ENCODE measurements at regions not wholly inside any gene's neighbourhood (a gene's known extent, or its start where the extent isn't known, plus 50 kb on each side); places are given as distances from the start of the nearest gene placed in this dataset.

GRCh38 chr11:122394313-122394712 is 261.2 kb upstream of the UBASH3B start:
- DNase-seq = no peak

GRCh38 chr11:122393209-122393860 is 262.2 kb upstream of the UBASH3B start:
- DNase-seq = no peak

GRCh38 chr11:122392508-122392907 is 263.0 kb upstream of the UBASH3B start:
- DNase-seq = no peak

- DNase-seq = no peak
These were observed 264.5 kb upstream of the UBASH3B start for GRCh38 chr11:122391049-122391448.

GRCh38 chr11:122383186-122383585 is 267.2 kb upstream of the BLID start:
- DNase-seq = no peak

- DNase-seq = no peak
These were observed 259.8 kb upstream of the BLID start for GRCh38 chr11:122375687-122376399.

GRCh38 chr11:122368796-122369195 is 252.8 kb upstream of the BLID start:
- no peak for DNase-seq

GRCh38 chr11:122367809-122368231 is 251.8 kb upstream of the BLID start:
- no peak for DNase-seq

- DNase-seq = no peak
These were observed 249.8 kb upstream of the BLID start for GRCh38 chr11:122365610-122366360.

GRCh38 chr11:122363296-122363695 is 247.3 kb upstream of the BLID start:
- DNase-seq = no peak

GRCh38 chr11:122362381-122362780 is 246.4 kb upstream of the BLID start:
- DNase-seq = no peak

GRCh38 chr11:122360875-122361274 is 244.9 kb upstream of the BLID start:
- DNase-seq = no peak

GRCh38 chr11:122359081-122359571 is 243.1 kb upstream of the BLID start:
- DNase-seq = no peak

GRCh38 chr11:122358292-122358691 is 242.3 kb upstream of the BLID start:
- DNase-seq = no peak

- DNase-seq = no peak
These were observed 240.0 kb upstream of the BLID start for GRCh38 chr11:122355968-122356367.

- DNase-seq = no peak
These were observed 238.1 kb upstream of the BLID start for GRCh38 chr11:122354025-122354697.

GRCh38 chr11:122353561-122353960 is 237.5 kb upstream of the BLID start:
- no peak for DNase-seq

GRCh38 chr11:122348659-122349409 is 232.8 kb upstream of the BLID start:
- DNase-seq = no peak

- DNase-seq = no peak
These were observed 230.0 kb upstream of the BLID start for GRCh38 chr11:122346006-122346405.

- DNase-seq = no peak
These were observed 229.6 kb upstream of the BLID start for GRCh38 chr11:122345586-122345985.

GRCh38 chr11:122344215-122344614 is 228.2 kb upstream of the BLID start:
- DNase-seq = no peak

GRCh38 chr11:122343210-122343609 is 227.2 kb upstream of the BLID start:
- no peak for DNase-seq

Measured in stimulated activated CD4-positive, alpha-beta T cell treated with anti-CD3 and anti-CD28 coated beads, Interleukin-4, amount 100 ng/mL, for 24 hours (primary cell).